ENCODE measurements at regions not wholly inside any gene's neighbourhood (a gene's known extent, or its start where the extent isn't known, plus 50 kb on each side); places are given as distances from the start of the nearest gene placed in this dataset.
A peak's percentile ranks its signal among the peaks of the same experiment; 100 is the strongest.
"Not testable (repeated sequence)": the region's sequence is repeated elsewhere in the genome, so short reads cannot be mapped to it uniquely, and the experiment has no call there.

DNA sequence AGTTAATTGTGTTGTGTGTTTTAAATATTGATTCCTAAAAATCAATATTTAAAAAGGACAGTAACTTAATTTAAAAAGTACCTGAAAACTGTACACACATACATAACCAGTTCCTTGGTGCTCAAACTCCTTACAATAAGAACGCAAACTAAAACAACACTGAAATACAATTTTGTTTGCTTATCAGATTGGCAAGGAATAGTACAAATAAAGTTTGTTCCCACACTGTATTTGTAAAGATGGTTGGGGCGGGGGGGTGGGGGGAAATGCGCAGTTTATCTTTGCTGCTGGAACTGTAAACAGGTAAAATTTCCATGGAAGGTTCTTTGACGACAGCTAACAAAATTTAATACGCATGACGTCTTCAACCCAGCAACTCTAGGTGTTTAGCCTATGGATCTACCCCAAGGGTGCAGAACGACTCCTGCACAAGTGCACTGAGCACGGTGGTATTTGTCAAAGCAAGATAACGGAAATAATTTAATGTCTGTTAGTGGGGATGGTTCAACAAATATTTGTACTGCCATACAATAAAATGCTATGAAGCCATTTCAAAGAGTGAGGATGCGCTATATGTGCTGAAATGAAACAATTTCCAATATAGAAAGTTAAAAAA lies 96.5 kb downstream of the ING1 start:
- DNase-seq (ENCODE audit: low spot score), result no peak
- FAIRE-seq, result no peak

DNA sequence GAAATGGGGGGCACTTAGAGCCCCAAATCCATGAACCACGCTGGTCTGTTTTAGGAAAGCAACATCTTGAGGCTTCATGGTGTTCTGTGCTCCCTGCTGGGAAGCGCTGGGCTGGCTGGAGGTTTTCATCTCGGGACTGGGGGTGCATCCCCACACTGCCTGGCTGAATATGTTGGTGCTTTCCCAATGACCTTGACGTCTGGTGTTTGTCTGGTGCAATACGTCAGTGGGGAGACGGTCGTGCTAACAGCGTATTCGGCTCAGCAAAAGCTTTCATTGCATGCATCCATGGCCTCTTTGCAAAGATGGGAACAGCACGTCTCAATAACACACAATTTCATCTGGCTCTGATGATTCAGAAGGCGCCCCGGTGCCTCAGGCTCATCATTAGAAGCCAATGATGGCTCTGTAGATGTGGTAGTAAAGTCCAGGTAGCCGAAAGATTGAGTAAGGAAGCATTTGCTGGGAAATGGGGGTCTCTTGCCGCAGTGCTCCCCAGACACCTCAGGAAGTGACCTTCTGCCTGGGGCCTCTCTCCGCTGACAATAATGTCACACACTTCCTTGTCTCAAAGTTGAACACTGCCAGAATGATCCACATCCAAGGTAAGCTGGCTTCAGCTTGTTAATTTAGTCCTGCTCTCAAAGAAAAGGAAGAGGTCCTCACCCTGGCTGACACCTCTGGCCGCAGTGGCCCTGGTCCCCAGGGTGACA lies 97.7 kb downstream of the ING1 start:
- DNase-seq (ENCODE audit: low spot score), result no peak
- no peak for FAIRE-seq

DNA sequence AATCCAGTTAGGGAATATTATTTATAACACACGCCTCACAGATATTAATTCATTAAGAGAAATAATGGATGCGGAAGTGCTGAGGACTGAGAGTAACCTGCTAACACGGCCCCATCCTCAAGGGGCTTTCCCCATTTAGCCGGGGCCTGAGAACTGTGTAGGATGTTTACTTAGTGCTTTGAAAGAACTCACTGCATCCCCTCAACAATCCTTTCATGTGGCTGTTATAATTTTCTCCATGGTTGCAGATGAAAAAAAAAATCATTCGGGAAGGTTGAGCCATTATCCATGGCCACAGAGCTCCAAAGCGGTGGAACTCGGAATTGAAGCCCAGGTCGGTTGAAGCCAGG lies 98.2 kb downstream of the ING1 start:
- no peak for FAIRE-seq
- no peak for DNase-seq (ENCODE audit: low spot score)

DNA sequence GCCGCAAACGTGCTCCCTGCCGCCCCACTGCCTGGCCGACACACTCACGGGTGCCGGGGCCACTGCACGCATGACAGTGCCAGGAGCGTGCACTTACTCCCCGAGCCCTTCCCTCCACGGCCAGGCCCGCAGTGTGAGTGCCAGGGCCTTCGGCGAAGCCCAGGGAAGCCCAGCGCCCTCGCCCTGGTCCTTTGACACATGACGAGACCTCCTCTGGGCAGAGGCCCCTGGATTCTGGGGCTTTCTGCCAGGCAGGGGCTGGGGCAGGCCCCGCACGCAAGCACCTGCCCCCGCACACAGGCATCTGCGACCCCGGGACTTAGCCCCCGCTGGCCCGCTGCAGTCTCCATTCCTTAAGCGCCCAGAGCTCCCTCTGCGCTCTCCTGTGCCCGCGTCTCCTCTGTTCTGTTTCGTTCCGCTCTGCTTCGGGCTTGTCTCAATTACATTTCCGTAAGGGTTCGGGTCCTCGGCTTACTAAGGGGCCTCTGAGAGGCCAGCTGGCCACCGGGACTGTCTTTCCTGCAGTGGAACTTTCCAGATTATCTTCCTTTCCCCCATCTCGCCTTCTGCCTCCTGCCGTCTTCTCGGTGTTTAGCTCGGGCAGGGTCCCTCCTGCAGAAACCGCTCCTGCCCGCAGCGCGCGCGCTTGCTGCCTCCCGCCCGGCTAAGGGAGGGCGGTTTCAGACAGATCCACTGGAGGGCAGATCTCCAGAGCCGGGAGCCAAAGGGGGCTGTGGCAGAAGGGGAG lies 98.8 kb downstream of the ING1 start:
- no peak for FAIRE-seq
- DNase-seq (ENCODE audit: low spot score), result no peak

DNA sequence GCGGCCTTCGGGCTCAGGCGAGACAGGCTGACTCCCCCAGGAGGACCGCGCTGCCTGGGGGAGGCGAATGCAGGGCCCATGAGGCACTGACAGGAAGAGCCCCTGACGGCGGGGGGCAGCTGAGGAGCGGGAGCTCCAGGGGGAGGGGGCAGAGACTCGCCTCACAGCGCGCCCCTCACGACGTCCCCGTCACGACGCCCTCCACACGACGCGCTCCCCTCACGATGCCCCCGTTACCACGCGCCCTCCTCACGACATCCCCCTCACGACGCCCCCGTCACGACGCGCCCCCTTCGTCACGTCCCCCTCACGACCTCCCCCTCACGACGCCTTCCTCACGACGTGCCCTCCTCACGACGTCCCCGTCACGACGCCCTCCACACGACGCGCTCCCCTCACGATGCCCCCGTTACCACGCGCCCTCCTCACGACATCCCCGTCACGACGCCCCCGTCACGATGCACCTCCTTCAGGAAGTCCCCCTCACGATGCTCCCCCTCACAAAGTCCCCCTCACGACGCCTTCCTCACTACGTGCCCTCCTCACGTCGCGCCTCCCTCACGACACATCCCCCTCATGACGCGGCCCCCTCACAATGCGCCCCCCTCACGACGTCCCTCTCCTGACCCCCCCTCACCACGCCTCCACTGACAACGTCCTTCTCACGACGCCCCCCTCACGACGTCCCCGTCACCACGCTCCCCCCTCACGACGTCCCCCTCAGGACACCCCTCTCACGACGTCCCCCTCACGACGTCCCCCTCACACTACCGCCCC lies 99.6 kb downstream of the ING1 start:
- FAIRE-seq, result no peak

DNA sequence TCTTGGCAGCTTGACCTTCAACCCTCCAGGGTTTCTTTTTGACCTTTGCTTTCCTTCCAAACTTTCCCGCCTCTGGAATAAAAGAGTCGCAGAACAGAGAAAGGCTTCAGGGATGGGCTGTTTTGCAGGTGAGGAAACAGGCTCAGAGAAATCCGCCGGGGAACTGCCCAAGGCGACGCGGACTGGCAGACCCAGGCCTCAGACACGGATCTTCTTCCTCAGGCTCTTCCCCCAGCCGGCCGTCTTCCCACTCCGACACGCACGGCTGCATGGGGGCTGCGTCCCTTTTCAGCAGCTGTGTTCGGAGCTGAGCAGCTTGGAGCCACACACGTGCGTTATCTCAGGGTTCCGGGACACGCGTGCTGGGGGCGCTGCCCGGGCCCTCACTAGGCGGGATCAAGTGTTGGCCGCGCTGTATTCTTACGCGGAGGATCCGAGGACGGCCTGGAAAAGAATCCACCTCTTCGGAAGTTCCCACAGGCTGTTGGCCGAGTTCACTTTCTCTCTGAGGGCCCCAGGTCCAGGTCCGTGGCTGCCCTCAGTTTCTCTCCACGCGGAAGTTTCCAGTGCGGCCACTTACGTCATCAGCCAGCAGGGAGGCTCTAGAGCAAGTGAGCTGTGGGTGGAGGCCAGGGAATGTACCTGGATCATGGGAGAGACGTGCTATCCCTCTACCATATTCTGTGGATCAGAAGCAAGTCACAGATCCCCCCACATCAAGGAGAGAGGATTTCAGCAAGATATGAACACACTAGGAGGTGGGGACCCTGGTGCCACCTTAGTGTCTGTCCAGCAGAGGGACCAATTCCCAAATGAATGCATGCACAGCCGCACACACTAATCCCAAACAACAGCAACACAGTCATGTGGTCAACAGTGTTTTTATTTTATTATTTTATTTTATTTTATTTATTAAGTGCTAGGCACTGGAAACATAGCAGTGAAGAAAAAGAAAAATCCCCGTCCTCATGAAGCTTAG lies 100.4 kb downstream of the ING1 start:
- FAIRE-seq (no peak), DNase-seq (ENCODE audit: low spot score) (no peak)

More for the DNA sequence above, 99.6 kb downstream of the ING1 start:
- DNase-seq (ENCODE audit: low spot score), result no peak

DNA sequence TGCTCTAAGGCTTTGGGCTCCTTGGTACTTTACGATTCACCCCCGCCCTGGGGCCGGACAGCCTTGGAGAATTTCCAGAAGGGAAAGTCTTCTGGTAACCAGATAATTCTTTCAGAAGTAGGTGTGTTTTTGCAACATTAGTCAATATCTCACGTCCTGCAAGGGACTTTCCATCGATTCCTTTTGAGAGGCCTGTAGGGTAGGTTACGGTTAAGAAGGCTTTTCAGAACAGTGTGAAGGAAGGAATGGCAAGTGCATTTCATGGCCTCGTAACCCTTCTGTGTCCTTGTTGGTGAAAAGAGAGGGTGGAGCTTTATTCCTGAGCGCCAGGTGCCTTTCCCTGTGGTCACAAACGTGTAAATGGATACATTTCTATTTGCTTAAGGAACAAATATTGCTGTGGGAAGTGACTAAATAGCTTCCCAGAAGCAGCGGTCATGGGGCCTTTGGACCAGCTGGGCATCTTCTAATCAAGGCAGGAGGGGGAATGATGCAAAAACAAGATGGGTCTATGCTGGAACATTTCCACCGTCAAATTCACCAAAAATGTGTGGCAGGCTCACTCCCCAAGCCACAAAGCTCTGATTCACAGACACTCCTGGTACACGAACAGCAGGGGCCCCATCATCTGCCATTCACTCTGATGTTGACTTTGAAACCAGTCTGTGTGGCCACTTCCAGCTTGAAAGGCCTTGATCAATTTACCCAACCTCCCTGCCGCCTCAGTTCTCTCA lies 99.2 kb downstream of the ANKRD10 start:
- FAIRE-seq, result no peak
- DNase-seq (ENCODE audit: low spot score), result no peak

DNA sequence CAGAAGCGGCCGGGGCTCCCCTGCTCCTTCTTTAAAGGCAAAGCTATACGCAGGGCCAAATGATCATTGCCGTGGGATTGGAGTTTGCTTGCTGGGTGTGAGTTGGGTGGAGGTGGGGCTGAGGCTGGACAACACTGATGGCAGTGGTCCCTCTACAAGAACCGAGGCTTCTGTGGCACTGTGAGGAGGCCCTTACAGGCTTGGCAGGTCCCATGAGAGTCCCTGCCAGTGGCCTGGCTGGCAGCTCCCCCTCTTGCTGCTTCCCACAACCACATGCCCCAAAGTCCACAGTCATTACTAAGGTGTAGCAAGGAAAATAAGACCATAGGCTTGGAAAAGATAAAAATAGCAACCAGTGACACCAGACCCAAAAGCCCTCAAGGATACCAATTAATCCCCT lies 98.4 kb downstream of the ANKRD10 start:
- FAIRE-seq, result no peak

DNA sequence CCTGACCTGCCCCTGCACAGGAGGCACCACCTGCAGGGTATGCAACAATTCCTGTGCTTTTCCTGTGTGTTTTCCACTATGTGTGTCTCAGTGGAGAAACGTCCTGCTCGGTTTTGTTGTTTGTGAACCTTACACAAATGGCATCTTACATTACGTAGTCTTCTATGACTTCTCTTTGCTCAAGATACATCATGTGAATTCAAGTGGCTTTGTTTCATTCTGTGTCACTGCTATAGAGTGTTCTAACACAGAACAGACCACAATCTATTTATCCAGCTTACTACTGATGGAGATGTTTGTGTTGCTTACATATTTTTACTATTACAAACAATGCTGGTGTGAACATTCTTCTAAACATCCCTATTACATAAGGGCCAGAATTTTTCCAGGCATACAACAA lies 97.7 kb downstream of the ANKRD10 start:
- no peak for FAIRE-seq

More for the DNA sequence above, 98.4 kb downstream of the ANKRD10 start:
- no peak for DNase-seq (ENCODE audit: low spot score)

DNA sequence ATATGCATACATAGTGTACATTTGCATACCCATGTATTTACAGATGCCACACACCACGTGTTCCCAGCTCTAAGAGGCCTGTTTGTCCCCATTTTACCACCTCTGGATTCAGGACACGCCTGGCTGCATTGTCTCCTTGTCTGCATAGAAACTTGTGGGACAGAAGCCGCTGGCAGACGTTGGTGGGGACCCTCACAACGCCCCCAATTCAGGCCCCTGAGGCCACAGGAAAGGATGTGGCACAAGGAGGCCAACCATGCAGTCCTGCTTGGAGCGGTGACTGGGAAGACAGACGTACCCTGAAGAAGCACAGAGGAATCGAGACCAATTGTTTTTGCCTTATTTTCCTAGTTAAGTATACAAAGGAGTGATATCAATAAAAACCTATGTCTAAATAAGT lies 96.1 kb downstream of the ANKRD10 start:
- FAIRE-seq, result no peak
- DNase-seq (ENCODE audit: low spot score), result no peak

More for the DNA sequence above, 97.7 kb downstream of the ANKRD10 start:
- no peak for DNase-seq (ENCODE audit: low spot score)

DNA sequence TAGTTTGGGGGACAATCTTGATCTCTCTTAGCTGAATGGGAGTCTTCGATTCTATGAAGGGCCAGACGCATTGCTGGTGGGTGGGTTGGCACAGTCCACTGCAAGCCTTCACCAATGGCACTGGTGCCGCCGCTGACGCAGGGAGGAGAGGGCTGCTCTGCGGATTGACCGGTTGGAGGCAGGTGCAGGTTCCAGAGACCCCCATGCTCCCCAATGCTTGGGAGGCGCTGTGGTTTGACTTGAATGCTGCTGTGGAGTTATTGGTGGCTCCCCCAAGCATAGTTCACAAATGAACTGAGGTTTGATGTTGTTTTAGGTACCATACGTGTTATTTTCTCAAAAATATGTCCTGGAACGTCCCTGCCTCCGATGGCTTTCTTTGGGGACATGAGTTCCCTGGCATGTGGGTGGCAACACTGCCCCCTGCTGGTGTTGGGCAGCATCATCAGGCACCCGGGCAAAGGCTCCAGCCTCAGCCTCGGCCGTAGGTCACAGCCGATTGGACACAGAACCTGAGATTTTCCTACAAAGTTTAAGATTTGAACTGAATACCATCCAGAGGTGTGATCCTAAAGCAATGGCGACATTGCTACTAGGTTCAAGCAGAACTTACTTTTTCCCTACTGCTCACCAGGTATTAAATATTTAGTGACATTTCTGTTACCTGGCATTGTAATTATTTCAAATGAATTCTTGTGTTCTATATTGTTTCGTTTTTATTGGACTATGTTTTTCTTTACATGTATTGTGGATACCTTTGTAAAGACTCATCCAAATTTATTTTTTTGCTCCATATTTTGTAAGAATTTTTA lies 95.5 kb downstream of the ANKRD10 start:
- FAIRE-seq, result no peak
- peak; percentile 83 for DNase-seq (ENCODE audit: low spot score)

DNA sequence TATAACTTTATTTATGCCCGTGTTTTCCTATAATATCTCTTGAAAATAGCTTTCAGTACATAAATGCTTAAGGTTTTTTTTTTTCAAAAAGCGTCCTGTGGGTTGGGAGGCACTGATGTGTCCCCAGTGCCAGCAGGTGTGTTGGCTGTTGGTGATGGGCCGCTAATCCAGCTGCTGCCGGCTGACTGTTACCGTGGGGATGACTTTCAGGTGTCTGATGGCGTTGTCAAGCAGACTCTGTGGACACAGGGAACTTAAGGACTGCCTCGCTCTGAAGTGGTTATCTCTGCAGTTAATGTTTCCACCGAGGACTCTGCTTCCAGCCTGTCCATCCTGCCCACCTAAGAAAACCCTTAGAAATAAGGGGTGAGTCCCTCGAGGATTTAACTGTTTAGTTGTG lies 94.5 kb downstream of the ANKRD10 start:
- DNase-seq (ENCODE audit: low spot score), result no peak
- no peak for FAIRE-seq

DNA sequence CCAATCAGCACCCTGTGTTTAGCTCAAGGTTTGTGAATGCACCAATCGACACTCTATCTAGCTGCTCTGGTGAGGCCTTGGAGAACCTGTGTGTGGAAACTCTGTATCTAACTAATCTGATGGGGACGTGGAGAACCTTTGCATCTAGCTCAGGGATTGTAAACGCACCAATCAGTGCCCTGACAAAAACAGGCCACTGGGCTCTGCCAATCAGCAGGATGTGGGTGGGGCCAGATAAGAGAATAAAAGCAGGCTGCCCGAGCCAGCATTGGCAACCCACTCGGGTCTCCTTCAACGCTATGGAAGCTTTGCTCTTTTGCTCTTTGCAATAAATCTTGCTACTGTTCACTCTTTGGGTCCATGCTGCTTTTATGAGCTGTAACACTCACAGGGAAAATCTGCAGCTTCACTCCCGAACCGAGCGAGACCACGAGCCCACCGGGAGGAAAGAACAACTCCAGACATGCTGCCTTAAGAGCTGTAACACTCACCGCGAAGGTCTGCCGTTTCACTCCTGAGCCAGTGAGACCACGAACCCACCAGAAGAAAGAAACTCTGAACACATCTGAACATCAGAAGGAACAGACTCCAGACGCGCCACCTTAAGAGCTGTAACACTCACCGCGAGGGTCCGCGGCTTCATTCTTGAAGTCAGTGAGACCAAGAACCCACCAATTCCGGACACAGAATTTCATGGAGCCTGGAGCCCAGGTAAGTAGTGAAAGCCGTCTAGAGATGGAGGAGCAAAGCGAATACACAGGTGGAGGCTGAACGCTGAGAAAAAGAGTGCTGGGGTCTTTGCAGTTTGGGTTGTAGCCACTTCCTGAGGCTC lies 92.8 kb downstream of the ANKRD10 start:
- not testable (repeated sequence) for FAIRE-seq; DNase-seq (ENCODE audit: low spot score)

DNA sequence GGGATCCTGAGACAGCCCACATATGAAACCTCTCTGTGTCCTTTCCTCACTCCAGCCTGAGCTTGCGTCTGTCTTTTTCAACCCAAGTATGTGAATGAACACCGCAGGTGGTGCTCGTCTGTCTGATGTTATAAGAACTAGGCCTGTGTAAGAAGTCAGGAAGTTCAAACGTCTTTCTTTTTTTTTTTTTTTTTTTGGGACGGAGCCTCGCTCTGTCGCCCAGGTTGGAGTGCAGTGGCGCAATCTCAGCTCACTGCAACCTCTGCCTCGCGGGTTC lies 92.3 kb downstream of the ANKRD10 start:
- DNase-seq (ENCODE audit: low spot score) (no peak), FAIRE-seq (no peak)

DNA sequence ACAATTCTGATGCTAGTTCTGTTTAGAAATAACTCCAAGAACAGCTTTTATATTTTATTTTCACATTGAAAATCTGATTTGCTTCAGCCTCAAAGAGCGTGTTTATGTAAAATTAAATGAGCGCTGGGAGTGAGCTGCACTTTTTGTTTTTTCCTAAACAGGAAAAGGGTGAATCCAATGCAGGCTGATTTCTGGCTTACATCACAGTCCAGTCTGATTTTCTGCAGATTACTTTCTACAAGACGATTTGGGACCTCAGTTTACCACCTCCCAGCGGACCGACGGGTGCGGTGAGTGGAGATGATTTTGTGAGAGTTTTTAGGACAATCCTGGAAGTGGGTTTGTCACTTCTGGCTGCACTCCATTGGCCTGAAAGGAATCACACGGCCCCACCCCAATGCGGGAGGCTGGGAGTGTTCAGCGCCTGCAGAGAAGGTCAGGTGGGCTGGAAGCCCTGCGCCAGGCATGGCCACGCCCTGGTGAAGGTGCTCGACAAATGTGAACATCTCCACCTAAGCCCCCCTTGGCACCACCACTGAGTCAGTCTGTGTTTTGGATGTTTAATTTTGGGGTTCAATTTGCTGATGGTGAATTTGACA lies 90.1 kb downstream of the ANKRD10 start:
- DNase-seq (ENCODE audit: low spot score) (no peak), FAIRE-seq (no peak)

DNA sequence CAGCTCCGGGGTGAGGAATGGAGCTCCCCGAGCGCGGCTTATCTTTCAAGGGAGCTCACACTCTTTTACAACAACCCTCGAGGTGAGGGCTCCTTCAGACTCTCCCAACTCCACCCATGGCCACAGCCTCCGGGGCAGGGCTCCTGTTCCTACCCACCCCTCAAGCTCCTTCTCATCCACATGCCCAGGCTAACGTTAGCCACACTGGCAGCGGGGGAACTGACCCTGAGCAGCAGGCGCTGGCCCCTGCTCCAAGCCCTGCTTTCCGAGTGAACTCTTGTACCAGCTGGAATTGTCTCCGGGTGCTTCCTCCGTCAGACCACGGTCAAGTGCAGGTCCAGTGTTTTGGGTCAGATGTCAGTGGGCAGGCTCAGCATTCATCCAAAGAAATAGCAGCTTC lies 89.4 kb downstream of the ANKRD10 start:
- FAIRE-seq, result no peak
- no peak for DNase-seq (ENCODE audit: low spot score)

DNA sequence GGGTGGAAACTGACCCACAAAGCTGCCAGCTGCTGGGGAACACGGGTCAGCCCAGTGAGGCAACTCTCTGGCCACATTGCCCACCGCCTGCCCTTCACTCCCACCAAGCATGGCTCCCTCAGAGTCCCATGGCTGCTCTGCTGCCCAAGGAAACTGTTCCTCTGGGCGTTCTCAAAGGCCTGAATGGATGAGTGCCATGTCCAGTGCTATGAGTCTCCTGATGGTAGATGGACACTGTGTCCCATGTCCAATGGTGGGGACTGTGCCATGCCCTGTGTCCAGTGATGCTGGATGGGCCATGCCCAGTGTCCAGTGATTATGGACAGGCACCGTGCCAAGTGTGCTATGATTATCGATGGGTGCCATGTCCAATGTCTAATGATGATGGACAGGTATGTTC lies 88.8 kb downstream of the ANKRD10 start:
- FAIRE-seq, result no peak

More for the DNA sequence above, 88.8 kb downstream of the ANKRD10 start:
- DNase-seq (ENCODE audit: low spot score), result no peak
